GM19351 (cell line): ENCODE measurements at regions not wholly inside any gene's neighbourhood (a gene's known extent, or its start where the extent isn't known, plus 50 kb on each side); places are given as distances from the start of the nearest gene placed in this dataset.

Experiments used
- ATAC-seq: cut with Tn5 transposase; IDR thresholded peaks from one replicate; pipeline ENCODE4 v1.9.1; 2021; ENCODE audit warnings: mild to moderate bottlenecking, moderate library complexity; ENCODE audit not compliant: unreplicated experiment

GRCh38 chr7:131235489-131236317 lies 92.0 kb upstream of the MKLN1 start:
- ATAC-seq, result no peak

DNA sequence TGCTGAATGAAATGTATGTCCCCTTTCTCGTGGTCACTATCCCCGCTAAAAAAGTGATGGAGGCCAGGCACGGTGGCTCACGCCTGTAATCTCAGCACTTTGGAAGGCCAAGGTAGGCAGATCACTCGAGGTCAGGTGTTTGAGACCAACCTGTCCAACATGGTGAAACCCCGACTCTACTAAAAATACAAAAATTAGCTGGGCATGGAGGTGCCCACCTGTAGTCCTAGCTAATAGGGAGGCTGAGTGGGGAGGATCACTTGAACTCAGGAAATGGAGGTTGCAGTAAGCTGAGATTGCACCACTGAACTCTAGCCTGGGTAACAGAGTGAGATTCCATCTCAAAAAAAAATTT lies 91.4 kb upstream of the MKLN1 start:
- no peak for ATAC-seq

DNA sequence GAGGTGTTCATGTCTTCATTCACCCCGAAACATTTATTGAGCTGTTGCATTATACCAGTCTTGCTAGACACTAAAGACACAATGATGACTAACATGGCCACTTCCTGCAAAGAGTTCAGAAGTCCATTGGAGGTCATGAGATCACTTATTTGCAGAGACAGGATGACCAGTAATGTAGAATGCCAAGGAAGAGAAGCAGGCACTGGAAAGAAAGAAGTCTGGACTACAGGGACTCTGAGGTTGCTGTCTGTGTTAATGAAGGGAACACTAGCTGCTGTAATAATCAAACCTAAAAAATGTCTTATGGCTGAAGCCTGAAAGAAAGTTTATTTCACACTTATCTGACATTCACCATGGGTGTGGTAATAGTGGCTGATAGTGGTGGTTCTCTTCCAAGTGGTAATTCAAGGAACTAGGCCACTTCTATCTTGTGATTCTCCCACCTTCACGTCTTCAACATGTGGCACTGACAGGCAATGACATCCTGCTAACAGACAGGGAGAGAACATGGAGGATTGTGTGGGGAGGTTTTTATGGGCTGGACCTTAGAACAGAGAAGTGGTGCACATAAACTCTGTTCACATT lies 89.2 kb upstream of the MKLN1 start:
- no peak for ATAC-seq

DNA sequence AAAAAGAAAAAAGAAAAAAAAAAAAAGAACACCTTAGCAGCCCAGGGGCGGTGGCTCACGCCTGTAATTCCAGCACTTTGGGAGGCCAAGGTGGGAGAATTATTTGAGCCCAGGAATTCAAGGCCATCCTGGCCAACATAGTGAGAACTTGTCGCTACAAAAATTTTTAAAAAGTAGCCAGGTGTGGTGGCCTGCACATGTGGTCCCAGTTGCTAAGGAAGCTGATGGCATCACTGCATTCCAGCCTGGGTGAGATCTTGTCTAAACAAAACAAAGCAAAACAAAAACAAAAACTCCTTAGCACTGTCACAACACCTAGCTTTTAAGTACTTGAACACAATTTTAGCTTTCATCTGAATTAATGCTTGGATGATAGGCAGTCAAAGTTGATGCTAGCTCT lies 86.3 kb upstream of the MKLN1 start:
- ATAC-seq, result no peak

DNA sequence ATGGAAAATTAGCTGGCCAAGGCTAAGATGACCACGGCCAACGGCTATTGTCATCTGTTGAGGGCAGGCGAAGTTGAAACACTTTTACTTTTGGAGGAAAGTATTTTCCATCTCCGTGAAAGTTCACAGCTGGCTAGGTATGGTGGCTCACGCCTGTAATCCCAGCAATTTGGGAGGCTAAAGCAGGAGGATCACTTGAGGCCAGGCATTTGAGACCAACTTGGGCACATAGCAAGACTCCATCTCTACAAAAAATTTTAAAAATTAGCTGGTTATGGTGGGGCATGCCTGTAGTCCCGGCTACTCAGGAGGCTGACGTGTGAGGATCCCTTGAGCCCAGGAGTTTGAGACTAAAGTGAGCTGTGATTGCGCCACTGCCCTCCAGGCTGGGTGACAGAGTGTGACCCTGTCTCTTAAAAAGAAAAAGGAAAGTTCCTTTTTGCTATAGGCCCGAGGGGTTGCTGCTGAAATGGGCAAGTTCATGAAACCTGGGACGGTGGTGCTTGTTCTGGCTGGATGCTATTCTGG lies 85.5 kb upstream of the MKLN1 start:
- no peak for ATAC-seq

DNA sequence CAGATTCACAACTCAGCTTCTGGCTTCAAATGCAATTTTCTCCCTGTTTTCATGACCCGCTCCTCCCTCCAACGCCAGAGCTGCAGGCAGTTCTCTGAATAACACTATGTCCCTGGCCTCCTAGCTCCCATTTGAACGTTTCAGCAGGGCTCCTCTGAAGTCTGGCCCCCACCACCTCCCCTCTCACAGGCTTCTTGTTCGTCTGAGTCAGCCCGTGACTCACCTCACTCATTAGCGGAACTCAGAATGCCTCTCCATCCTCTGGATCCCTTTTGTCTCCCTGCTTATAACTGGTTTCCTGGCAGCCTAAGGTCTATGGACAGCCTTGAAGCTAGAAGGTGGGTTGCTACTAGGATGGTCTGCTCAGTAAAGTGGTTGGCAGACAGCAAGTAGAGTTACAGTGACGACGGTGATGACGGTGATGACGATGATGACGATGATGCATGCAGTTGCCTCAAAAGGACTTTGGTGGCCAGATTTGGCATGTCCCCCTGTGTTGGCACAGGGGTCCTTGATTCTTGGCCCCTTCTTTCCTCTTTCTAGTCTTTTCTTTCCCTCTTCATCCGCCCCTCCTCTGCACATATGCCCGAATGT lies 83.3 kb upstream of the MKLN1 start:
- ATAC-seq, result no peak

GRCh38 chr7:131249003-131249402 lies 78.7 kb upstream of the MKLN1 start:
- ATAC-seq, result no peak

DNA sequence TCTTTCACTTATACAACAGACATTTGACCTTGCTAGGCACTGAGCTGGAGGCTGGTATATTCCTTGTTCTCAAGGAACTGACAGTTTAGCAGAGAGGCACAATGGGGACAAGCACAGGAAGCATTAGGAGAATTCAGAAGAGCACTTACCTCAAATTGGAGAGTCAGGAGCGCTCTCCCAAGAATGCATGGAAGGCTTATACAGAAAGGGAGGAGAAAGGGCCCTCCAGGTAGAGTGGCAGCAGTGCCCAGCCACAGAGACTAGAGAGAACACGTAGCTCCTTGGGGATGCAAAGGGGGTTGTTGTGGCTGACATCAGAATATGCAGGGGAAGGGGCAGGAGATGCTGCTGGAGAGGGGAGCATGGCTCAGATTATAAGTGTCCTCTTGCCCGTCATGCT lies 78.2 kb upstream of the MKLN1 start:
- ATAC-seq, result no peak

GRCh38 chr7:131250331-131250730 lies 77.3 kb upstream of the MKLN1 start:
- ATAC-seq, result no peak

DNA sequence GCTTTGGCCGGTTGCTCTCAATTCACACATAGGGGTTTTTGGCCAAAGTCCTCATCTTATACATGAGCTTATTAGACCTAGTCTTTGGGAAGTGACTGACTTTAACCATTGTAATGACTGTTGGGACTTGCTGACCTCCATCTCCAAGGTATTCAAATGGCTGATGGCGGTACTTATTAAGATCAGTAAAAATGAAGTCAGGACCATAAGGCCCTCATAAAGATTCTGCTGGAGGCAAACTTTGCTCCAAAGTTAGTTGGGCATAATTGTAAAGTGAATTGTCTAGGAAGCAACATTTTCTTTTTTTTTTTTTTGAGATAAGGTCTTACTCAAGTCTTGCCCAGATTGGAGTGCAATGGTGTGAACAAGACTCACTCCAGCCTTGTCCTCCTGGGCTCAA lies 76.3 kb upstream of the MKLN1 start:
- no peak for ATAC-seq

DNA sequence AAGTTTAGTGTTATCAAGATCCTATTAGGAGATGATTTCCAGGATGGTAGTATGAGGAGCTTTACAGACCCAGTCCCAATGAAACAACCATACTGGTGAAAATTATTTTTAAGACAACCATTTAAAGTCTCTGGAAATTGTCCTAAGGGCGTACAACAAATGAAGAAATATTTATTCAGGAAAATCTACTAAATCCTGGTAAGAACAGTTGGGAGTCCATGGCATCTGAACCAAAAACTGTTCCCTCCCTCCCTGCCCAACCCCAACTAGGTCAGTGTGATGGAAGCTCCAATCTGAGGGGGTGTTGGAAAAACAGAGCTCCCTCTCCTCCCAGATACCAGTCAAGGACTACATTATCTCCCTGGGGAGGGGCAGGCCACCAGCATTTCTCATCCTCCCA lies 74.7 kb upstream of the MKLN1 start:
- ATAC-seq, result no peak

- no peak for ATAC-seq
These were observed 73.5 kb upstream of the MKLN1 start for GRCh38 chr7:131254211-131254610.

- no peak for ATAC-seq
These were observed 72.4 kb upstream of the MKLN1 start for GRCh38 chr7:131255242-131255641.

GRCh38 chr7:131261476-131261994 lies 66.1 kb upstream of the MKLN1 start:
- ATAC-seq, result no peak

GRCh38 chr7:131265227-131265626 lies 62.4 kb upstream of the MKLN1 start:
- ATAC-seq, result no peak

GRCh38 chr7:131267631-131268030 lies 60.0 kb upstream of the MKLN1 start:
- ATAC-seq, result no peak

DNA sequence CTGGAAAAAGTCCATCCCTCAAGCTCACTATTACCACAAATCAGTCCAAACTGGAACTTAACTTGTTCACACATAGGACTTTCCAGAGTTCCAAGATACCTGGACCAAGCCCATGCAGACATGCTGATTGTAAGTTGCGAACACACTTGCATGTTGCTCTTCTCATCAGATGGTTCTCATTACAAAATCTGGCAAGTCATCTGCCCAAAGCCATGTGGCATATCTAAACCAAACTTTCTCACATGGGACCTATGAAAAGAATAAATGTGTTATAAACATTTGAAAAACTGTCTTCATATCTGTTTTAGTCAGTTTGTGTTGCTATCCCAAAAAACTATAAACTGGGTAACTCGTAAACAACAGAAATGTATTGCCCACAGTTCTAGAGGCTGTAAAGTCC lies 58.8 kb upstream of the MKLN1 start:
- no peak for ATAC-seq

DNA sequence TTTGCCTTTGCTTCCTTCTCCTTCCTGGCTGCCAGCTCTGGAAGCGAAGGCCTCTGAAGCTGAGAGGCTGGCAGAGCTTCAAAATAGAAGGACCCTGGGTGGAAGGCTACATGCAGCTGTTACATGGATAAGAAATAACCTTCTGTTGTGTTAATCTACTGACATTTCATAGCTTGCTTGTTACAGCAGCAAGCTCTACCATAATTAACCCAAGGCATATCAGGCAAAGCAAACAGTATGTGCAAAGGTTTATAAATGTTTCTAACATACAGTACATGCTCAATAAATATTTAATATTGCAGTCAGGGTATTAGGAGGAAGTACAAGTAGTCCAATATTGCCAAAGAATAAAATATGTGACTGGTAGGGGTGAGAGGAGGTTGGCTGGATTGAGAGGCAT lies 55.6 kb upstream of the MKLN1 start:
- no peak for ATAC-seq

DNA sequence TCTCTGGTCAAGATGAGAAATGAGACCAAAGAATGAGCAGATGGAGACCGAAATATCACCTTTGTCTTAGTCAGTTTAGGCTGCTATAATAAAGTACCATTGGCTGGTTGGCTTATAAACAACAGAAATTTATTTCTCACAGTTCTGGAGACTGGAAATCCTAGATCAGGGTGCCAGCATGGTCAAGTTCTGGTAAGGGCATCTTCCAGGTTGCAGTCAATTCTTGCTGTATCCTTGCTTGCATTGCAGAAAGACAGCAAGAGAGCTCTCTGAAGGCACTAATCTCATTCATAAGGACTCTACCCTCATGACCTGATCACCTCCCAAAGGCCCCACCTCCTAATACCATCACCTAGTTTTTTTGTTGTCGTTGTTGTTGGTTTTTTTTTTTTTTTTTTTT lies 52.7 kb upstream of the MKLN1 start:
- ATAC-seq, result no peak

- ATAC-seq, result no peak
These were observed 51.5 kb upstream of the MKLN1 start for GRCh38 chr7:131276190-131276589.

- no peak for ATAC-seq
These were observed 50.9 kb upstream of the MKLN1 start for GRCh38 chr7:131276748-131277147.
